ENCODE measurements at regions not wholly inside any gene's neighbourhood (a gene's known extent, or its start where the extent isn't known, plus 50 kb on each side); places are given as distances from the start of the nearest gene placed in this dataset.

DNA sequence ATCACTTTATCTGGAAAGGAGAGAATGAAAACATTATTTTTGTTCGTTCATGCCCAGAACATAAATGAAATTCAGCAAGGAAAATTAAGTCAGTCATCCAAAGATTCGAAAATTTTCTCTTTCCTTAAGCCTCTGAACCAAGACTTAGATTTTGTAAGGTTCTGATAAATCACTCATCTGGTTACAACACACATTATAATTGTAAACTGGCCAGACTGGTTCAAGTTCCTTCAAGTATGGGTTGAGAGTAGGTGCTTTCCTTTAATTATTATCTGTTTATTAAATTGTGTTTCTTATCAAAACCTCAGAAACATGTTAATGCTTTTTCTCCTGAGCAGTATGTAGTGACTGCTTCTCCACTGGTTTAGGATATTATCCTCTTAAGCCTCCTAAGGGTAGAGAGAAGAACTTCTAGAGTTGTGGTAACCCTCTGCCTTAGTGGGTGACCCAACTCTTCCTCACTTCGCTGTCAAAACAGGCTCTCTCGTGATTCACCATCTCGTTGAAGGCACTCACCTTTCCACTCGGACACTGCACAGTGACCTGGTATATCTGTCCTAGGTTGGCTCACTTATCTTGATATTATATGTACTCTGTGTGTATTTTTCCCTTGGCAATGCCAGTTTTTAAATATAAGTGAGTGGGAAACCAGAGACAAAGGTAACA is 325.9 kb downstream of the PAX3 start:
- in situ Hi-C loops (cut with MboI), result no loop called here

More for the DNA sequence above, 325.9 kb downstream of the PAX3 start:
- H3K27ac ChIP-seq (ENCODE audit: extremely low read depth, low read depth, low read length), result no peak overlapping the region
- no peaks in the 10 kb centered on the region for H4K20me1 ChIP-seq (replicated peaks; ENCODE audit: control insufficient read depth, insufficient read depth, low read length)
- BruUV-seq (replicated peaks), result no TSS peak
- ChIA-PET CTCF (ENCODE audit: low intra/inter-chr PET ratio) (no interaction called here), POLR2A (no interaction called here)
- ATAC-seq, result no peak
- DNase-seq (ENCODE audit: extremely low read depth in 1 of 4, low spot score in 3 of 4), result no peak
- H3K27me3 ChIP-seq (ENCODE audit: control insufficient read depth in 2 of 2, insufficient read depth in 2 of 2, low read length in 2 of 2), result no peaks in the 10 kb centered on the region
- no peak overlapping the region for H3K4me3 ChIP-seq
- no peaks in the 10 kb centered on the region for H3K4me1 ChIP-seq (replicated peaks in 1 of 2; ENCODE audit: control insufficient read depth in 2 of 2, insufficient read depth in 2 of 2, low read length in 2 of 2)
- H3K9me3 ChIP-seq (replicated peaks; ENCODE audit: control insufficient read depth, insufficient read depth, low read depth, low read length), result no peaks in the 10 kb centered on the region
- no peaks in the 10 kb centered on the region for H3K9me1 ChIP-seq (ENCODE audit: control insufficient read depth, insufficient read depth, low read length)
- no peak for FAIRE-seq
- TF ChIP-seq TFAM (CRISPR knock-in tag; conservative IDR thresholded peaks at IDR 0.05) (no peak), STAT6 (CRISPR knock-in tag; IDR thresholded peaks at IDR 0.05) (no peak), TCFL5 (CRISPR knock-in tag; conservative IDR thresholded peaks at IDR 0.05) (no peak)
- TF ChIP-seq, protein P1, sequence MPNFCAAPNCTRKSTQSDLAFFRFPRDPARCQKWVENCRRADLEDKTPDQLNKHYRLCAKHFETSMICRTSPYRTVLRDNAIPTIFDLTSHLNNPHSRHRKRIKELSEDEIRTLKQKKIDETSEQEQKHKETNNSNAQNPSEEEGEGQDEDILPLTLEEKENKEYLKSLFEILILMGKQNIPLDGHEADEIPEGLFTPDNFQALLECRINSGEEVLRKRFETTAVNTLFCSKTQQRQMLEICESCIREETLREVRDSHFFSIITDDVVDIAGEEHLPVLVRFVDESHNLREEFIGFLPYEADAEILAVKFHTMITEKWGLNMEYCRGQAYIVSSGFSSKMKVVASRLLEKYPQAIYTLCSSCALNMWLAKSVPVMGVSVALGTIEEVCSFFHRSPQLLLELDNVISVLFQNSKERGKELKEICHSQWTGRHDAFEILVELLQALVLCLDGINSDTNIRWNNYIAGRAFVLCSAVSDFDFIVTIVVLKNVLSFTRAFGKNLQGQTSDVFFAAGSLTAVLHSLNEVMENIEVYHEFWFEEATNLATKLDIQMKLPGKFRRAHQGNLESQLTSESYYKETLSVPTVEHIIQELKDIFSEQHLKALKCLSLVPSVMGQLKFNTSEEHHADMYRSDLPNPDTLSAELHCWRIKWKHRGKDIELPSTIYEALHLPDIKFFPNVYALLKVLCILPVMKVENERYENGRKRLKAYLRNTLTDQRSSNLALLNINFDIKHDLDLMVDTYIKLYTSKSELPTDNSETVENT (CRISPR knock-in tag; IDR thresholded peaks at IDR 0.05), result no peak
- H3K36me3 ChIP-seq (ENCODE audit: control insufficient read depth, insufficient read depth, low read length), result no peaks in the 10 kb centered on the region
- no peak overlapping the region for H2AFZ ChIP-seq (ENCODE audit: low read depth, low read length)
- H3K4me2 ChIP-seq (ENCODE audit: insufficient read depth, low read length), result no peak overlapping the region
- no peak overlapping the region for H3K9ac ChIP-seq (ENCODE audit: insufficient read depth in 1 of 2, low read depth in 2 of 2, low read length in 2 of 2)
- intact Hi-C loops (cut with micrococcal nuclease), result no loop called here
- 2% methylated on average over 6 of the region's 6 CpGs for WGBS (ENCODE audit: insufficient coverage, low coverage, missing lambda C conversion rate)
- no peaks in the 10 kb centered on the region for H3K79me2 ChIP-seq (ENCODE audit: control insufficient read depth, insufficient read depth, low read length)

All from K562 (cell line).